ENCODE measurements at regions not wholly inside any gene's neighbourhood (a gene's known extent, or its start where the extent isn't known, plus 50 kb on each side); places are given as distances from the start of the nearest gene placed in this dataset.
"Not testable (repeated sequence)": the region's sequence is repeated elsewhere in the genome, so short reads cannot be mapped to it uniquely, and the experiment has no call there.

- no peaks in the 10 kb centered on the region for H3K9me3 ChIP-seq (ENCODE audit: control insufficient read depth in 2 of 2, low read length in 2 of 2)
- no peak overlapping the region for H3K9ac ChIP-seq (ENCODE audit: low read depth in 1 of 2, low read length in 2 of 2)
- no peak overlapping the region for H3K27ac ChIP-seq (ENCODE audit: low read depth in 2 of 2, low read length in 2 of 2)
- no peaks in the 10 kb centered on the region for H3K4me1 ChIP-seq (ENCODE audit: control insufficient read depth in 2 of 2, insufficient read depth in 2 of 2, low read length in 2 of 2)
- no peak overlapping the region for H3K4me3 ChIP-seq (ENCODE audit: low read length in 2 of 2)
- H3K27me3 ChIP-seq (ENCODE audit: control insufficient read depth in 2 of 2, insufficient read depth in 2 of 2, low read length in 2 of 2) = no peaks in the 10 kb centered on the region
- H3K36me3 ChIP-seq (ENCODE audit: control insufficient read depth in 2 of 2, insufficient read depth in 2 of 2, low read length in 2 of 2) = no peaks in the 10 kb centered on the region
Observed at GRCh38 chr4:127244515-127244914, 388.2 kb upstream of the INTU start.

- Histone ChIP-seq H3K9me3 (ENCODE audit: control insufficient read depth in 2 of 2, low read length in 2 of 2) (no peaks in the 10 kb centered on the region), H3K4me3 (ENCODE audit: low read length in 2 of 2) (no peak overlapping the region), H3K36me3 (ENCODE audit: control insufficient read depth in 2 of 2, insufficient read depth in 2 of 2, low read length in 2 of 2) (no peaks in the 10 kb centered on the region), H3K9ac (ENCODE audit: low read depth in 1 of 2, low read length in 2 of 2) (no peak overlapping the region), H3K4me1 (ENCODE audit: control insufficient read depth in 2 of 2, insufficient read depth in 2 of 2, low read length in 2 of 2) (no peaks in the 10 kb centered on the region), H3K27me3 (ENCODE audit: control insufficient read depth in 2 of 2, insufficient read depth in 2 of 2, low read length in 2 of 2) (no peaks in the 10 kb centered on the region), H3K27ac (ENCODE audit: low read depth in 2 of 2, low read length in 2 of 2) (no peak overlapping the region)
Observed at GRCh38 chr4:127246963-127247952, 385.5 kb upstream of the INTU start.

- no peaks in the 10 kb centered on the region for H3K36me3 ChIP-seq (ENCODE audit: control insufficient read depth in 2 of 2, insufficient read depth in 2 of 2, low read length in 2 of 2)
- H3K9me3 ChIP-seq (ENCODE audit: control insufficient read depth in 2 of 2, low read length in 2 of 2) = no peaks in the 10 kb centered on the region
- no peaks in the 10 kb centered on the region for H3K4me1 ChIP-seq (ENCODE audit: control insufficient read depth in 2 of 2, insufficient read depth in 2 of 2, low read length in 2 of 2)
- H3K9ac ChIP-seq (ENCODE audit: low read depth in 1 of 2, low read length in 2 of 2) = no peak overlapping the region
- no peak overlapping the region for H3K27ac ChIP-seq (ENCODE audit: low read depth in 2 of 2, low read length in 2 of 2)
- no peak overlapping the region for H3K4me3 ChIP-seq (ENCODE audit: low read length in 2 of 2)
- no peaks in the 10 kb centered on the region for H3K27me3 ChIP-seq (ENCODE audit: control insufficient read depth in 2 of 2, insufficient read depth in 2 of 2, low read length in 2 of 2)
Observed at GRCh38 chr4:127249066-127249766, 383.5 kb upstream of the INTU start.

- H3K4me1 ChIP-seq (ENCODE audit: control insufficient read depth in 2 of 2, insufficient read depth in 2 of 2, low read length in 2 of 2) = no peaks in the 10 kb centered on the region
- no peaks in the 10 kb centered on the region for H3K9me3 ChIP-seq (ENCODE audit: control insufficient read depth in 2 of 2, low read length in 2 of 2)
- H3K9ac ChIP-seq (ENCODE audit: low read depth in 1 of 2, low read length in 2 of 2) = no peak overlapping the region
- H3K27ac ChIP-seq (ENCODE audit: low read depth in 2 of 2, low read length in 2 of 2) = no peak overlapping the region
- no peaks in the 10 kb centered on the region for H3K27me3 ChIP-seq (ENCODE audit: control insufficient read depth in 2 of 2, insufficient read depth in 2 of 2, low read length in 2 of 2)
- H3K36me3 ChIP-seq (ENCODE audit: control insufficient read depth in 2 of 2, insufficient read depth in 2 of 2, low read length in 2 of 2) = no peaks in the 10 kb centered on the region
- H3K4me3 ChIP-seq (ENCODE audit: low read length in 2 of 2) = no peak overlapping the region
Observed at GRCh38 chr4:127249767-127250108, 383.0 kb upstream of the INTU start.

GRCh38 chr4:127250577-127250976 is 382.2 kb upstream of the INTU start:
- Histone ChIP-seq H3K4me1 (ENCODE audit: control insufficient read depth in 2 of 2, insufficient read depth in 2 of 2, low read length in 2 of 2) (no peaks in the 10 kb centered on the region), H3K4me3 (ENCODE audit: low read length in 2 of 2) (no peak overlapping the region), H3K27me3 (ENCODE audit: control insufficient read depth in 2 of 2, insufficient read depth in 2 of 2, low read length in 2 of 2) (no peaks in the 10 kb centered on the region), H3K9me3 (ENCODE audit: control insufficient read depth in 2 of 2, low read length in 2 of 2) (no peaks in the 10 kb centered on the region), H3K9ac (ENCODE audit: low read depth in 1 of 2, low read length in 2 of 2) (no peak overlapping the region), H3K27ac (ENCODE audit: low read depth in 2 of 2, low read length in 2 of 2) (no peak overlapping the region), H3K36me3 (ENCODE audit: control insufficient read depth in 2 of 2, insufficient read depth in 2 of 2, low read length in 2 of 2) (no peaks in the 10 kb centered on the region)

GRCh38 chr4:127251423-127251822 is 381.3 kb upstream of the INTU start:
- no peaks in the 10 kb centered on the region for H3K27me3 ChIP-seq (ENCODE audit: control insufficient read depth in 2 of 2, insufficient read depth in 2 of 2, low read length in 2 of 2)
- H3K4me3 ChIP-seq (ENCODE audit: low read length in 2 of 2) = no peak overlapping the region
- H3K9me3 ChIP-seq (ENCODE audit: control insufficient read depth in 2 of 2, low read length in 2 of 2) = no peaks in the 10 kb centered on the region
- no peak overlapping the region for H3K27ac ChIP-seq (ENCODE audit: low read depth in 2 of 2, low read length in 2 of 2)
- no peak overlapping the region for H3K9ac ChIP-seq (ENCODE audit: low read depth in 1 of 2, low read length in 2 of 2)
- H3K36me3 ChIP-seq (ENCODE audit: control insufficient read depth in 2 of 2, insufficient read depth in 2 of 2, low read length in 2 of 2) = no peaks in the 10 kb centered on the region
- no peaks in the 10 kb centered on the region for H3K4me1 ChIP-seq (ENCODE audit: control insufficient read depth in 2 of 2, insufficient read depth in 2 of 2, low read length in 2 of 2)

- peaks cover 0 to 2% of the 10 kb centered on the region in 2 donors for H3K9me3 ChIP-seq (ENCODE audit: control insufficient read depth in 2 of 2, low read length in 2 of 2)
- no peaks in the 10 kb centered on the region for H3K27me3 ChIP-seq (ENCODE audit: control insufficient read depth in 2 of 2, insufficient read depth in 2 of 2, low read length in 2 of 2)
- H3K36me3 ChIP-seq (ENCODE audit: control insufficient read depth in 2 of 2, insufficient read depth in 2 of 2, low read length in 2 of 2) = no peaks in the 10 kb centered on the region
- no peaks in the 10 kb centered on the region for H3K4me1 ChIP-seq (ENCODE audit: control insufficient read depth in 2 of 2, insufficient read depth in 2 of 2, low read length in 2 of 2)
- no peak overlapping the region for H3K4me3 ChIP-seq (ENCODE audit: low read length in 2 of 2)
- H3K27ac ChIP-seq (ENCODE audit: low read depth in 2 of 2, low read length in 2 of 2) = no peak overlapping the region
- no peak overlapping the region for H3K9ac ChIP-seq (ENCODE audit: low read depth in 1 of 2, low read length in 2 of 2)
Observed at GRCh38 chr4:127256500-127256899, 376.3 kb upstream of the INTU start.

- H3K9me3 ChIP-seq (ENCODE audit: control insufficient read depth in 2 of 2, low read length in 2 of 2) = peaks cover 0 to 2% of the 10 kb centered on the region in 2 donors
- no peak overlapping the region for H3K4me3 ChIP-seq (ENCODE audit: low read length in 2 of 2)
- no peaks in the 10 kb centered on the region for H3K27me3 ChIP-seq (ENCODE audit: control insufficient read depth in 2 of 2, insufficient read depth in 2 of 2, low read length in 2 of 2)
- no peaks in the 10 kb centered on the region for H3K4me1 ChIP-seq (ENCODE audit: control insufficient read depth in 2 of 2, insufficient read depth in 2 of 2, low read length in 2 of 2)
- no peak overlapping the region for H3K27ac ChIP-seq (ENCODE audit: low read depth in 2 of 2, low read length in 2 of 2)
- no peak overlapping the region for H3K9ac ChIP-seq (ENCODE audit: low read depth in 1 of 2, low read length in 2 of 2)
- no peaks in the 10 kb centered on the region for H3K36me3 ChIP-seq (ENCODE audit: control insufficient read depth in 2 of 2, insufficient read depth in 2 of 2, low read length in 2 of 2)
Observed at GRCh38 chr4:127261476-127261875, 371.3 kb upstream of the INTU start.

- peaks cover 0 to 1% of the 10 kb centered on the region in 2 donors for H3K9me3 ChIP-seq (ENCODE audit: control insufficient read depth in 2 of 2, low read length in 2 of 2)
Observed at GRCh38 chr4:127268367-127268766, 364.4 kb upstream of the INTU start.

GRCh38 chr4:127277023-127277422 is 355.7 kb upstream of the INTU start:
- H3K27ac ChIP-seq (ENCODE audit: low read depth in 2 of 2, low read length in 2 of 2); H3K36me3 ChIP-seq (ENCODE audit: control insufficient read depth in 2 of 2, insufficient read depth in 2 of 2, low read length in 2 of 2); H3K27me3 ChIP-seq (ENCODE audit: control insufficient read depth in 2 of 2, insufficient read depth in 2 of 2, low read length in 2 of 2); H3K4me1 ChIP-seq (ENCODE audit: control insufficient read depth in 2 of 2, insufficient read depth in 2 of 2, low read length in 2 of 2); H3K9me3 ChIP-seq (ENCODE audit: control insufficient read depth in 2 of 2, low read length in 2 of 2); H3K9ac ChIP-seq (ENCODE audit: low read depth in 1 of 2, low read length in 2 of 2); H3K4me3 ChIP-seq (ENCODE audit: low read length in 2 of 2): not testable (repeated sequence)

More at GRCh38 chr4:127268367-127268766, 364.4 kb upstream of the INTU start:
- Histone ChIP-seq H3K4me1 (ENCODE audit: control insufficient read depth in 2 of 2, insufficient read depth in 2 of 2, low read length in 2 of 2) (no peaks in the 10 kb centered on the region), H3K36me3 (ENCODE audit: control insufficient read depth in 2 of 2, insufficient read depth in 2 of 2, low read length in 2 of 2) (no peaks in the 10 kb centered on the region), H3K9ac (ENCODE audit: low read depth in 1 of 2, low read length in 2 of 2) (no peak overlapping the region), H3K27ac (ENCODE audit: low read depth in 2 of 2, low read length in 2 of 2) (no peak overlapping the region), H3K4me3 (ENCODE audit: low read length in 2 of 2) (no peak overlapping the region), H3K27me3 (ENCODE audit: control insufficient read depth in 2 of 2, insufficient read depth in 2 of 2, low read length in 2 of 2) (no peaks in the 10 kb centered on the region)

Measured in mucosa of rectum (tissue), 2 donors.